Naive thymus-derived CD4-positive, alpha-beta T cell (primary cell): ENCODE measurements at regions not wholly inside any gene's neighbourhood (a gene's known extent, or its start where the extent isn't known, plus 50 kb on each side); places are given as distances from the start of the nearest gene placed in this dataset.
"Not testable (repeated sequence)": the region's sequence is repeated elsewhere in the genome, so short reads cannot be mapped to it uniquely, and the experiment has no call there.

ENCODE experiments used
- ATAC-seq: fragments of 150-1000 bp; cut with Tn5 transposase; 2 replicates; pipeline ENCODE4 v1.10.0; 2021; ENCODE audit warnings: mild to moderate bottlenecking, moderate library complexity
- CTCF ChIA-PET: fragments of 350-600 bp; sonication (Branson Sonifier 250); formaldehyde crosslinking; loops from one replicate; lab custom pipeline; 2021; ENCODE audit warnings: antibody characterized with exemption; lab: Charles Lee
- POLR2A ChIA-PET: fragments of 350-600 bp; sonication (Branson Sonifier 250); formaldehyde crosslinking; loops from one replicate; lab custom pipeline; 2021; ENCODE audit warnings: antibody characterized with exemption, inconsistent platforms; lab: Charles Lee
- DNase-seq, 9 donors: peaks; one replicate each; pipeline versions ENCODE4 v3.0.0 to v3.0.0-alpha.2; 2020 to 2022; ENCODE audit warnings: mixed read lengths in 1 of 9
- H3K27ac ChIP-seq: one replicate; pipeline ENCODE4 v1.7.0; 2013; ENCODE audit warnings: mild to moderate bottlenecking, low read depth, low read length, moderate library complexity
- H3K27me3 ChIP-seq, 2 donors: one replicate each; pipeline ENCODE4 v1.7.0; 2013; ENCODE audit warnings: low read length in 2 of 2, mild to moderate bottlenecking in 2 of 2, moderate library complexity in 2 of 2; ENCODE audit not compliant: control insufficient read depth in 2 of 2, insufficient read depth in 2 of 2
- H3K36me3 ChIP-seq, 3 experiments: 1 replicate in 2 of 3; 2 replicates in 1 of 3; pipeline ENCODE4 v1.7.0; 2013; ENCODE audit warnings: low read length in 3 of 3, mild to moderate bottlenecking in 3 of 3, moderate library complexity in 1 of 3; ENCODE audit not compliant: insufficient read depth in 3 of 3, control insufficient read depth in 2 of 3
- H3K4me1 ChIP-seq, 2 donors: one replicate each; pipeline ENCODE4 v1.7.0; 2013; ENCODE audit warnings: low read length in 2 of 2, mild to moderate bottlenecking in 2 of 2, moderate library complexity in 1 of 2; ENCODE audit not compliant: control insufficient read depth in 2 of 2, insufficient read depth in 2 of 2
- H3K4me3 ChIP-seq: 2 replicates; pipeline ENCODE4 v1.7.0; 2013; ENCODE audit warnings: mild to moderate bottlenecking, low read length
- H3K9me3 ChIP-seq, 3 experiments: 1 replicate in 2 of 3; 2 replicates in 1 of 3; pipeline ENCODE4 v1.7.0; 2013; ENCODE audit warnings: low read length in 3 of 3; ENCODE audit not compliant: control insufficient read depth in 2 of 3
- H3K27ac Mint-ChIP-seq, 9 donors: one replicate each; pipeline ENCODE4 v1.8.0; 2020 to 2022; ENCODE audit warnings: mixed read lengths in 9 of 9, mild to moderate bottlenecking in 8 of 9, moderate library complexity in 5 of 9, inconsistent platforms in 2 of 9
- H3K27me3 Mint-ChIP-seq, 5 donors: one replicate each; pipeline ENCODE4 v1.8.0; 2021 to 2022; ENCODE audit warnings: mixed read lengths in 5 of 5, mild to moderate bottlenecking in 1 of 5
- H3K36me3 Mint-ChIP-seq, 5 donors: one replicate each; pipeline ENCODE4 v1.8.0; 2020 to 2022; ENCODE audit warnings: mixed read lengths in 5 of 5, mild to moderate bottlenecking in 3 of 5, inconsistent platforms in 1 of 5
- H3K4me1 Mint-ChIP-seq, 7 donors: one replicate each; pipeline ENCODE4 v1.8.0; 2020 to 2022; ENCODE audit warnings: mixed read lengths in 7 of 7, mild to moderate bottlenecking in 3 of 7, inconsistent platforms in 1 of 7
- H3K4me3 Mint-ChIP-seq, 10 donors: one replicate each; pipeline ENCODE4 v1.8.0; 2020 to 2022; ENCODE audit warnings: mild to moderate bottlenecking in 10 of 10, mixed read lengths in 10 of 10, moderate library complexity in 6 of 10, inconsistent platforms in 2 of 10
- H3K9me3 Mint-ChIP-seq, 11 donors: one replicate each; pipeline ENCODE4 v1.8.0; 2020 to 2022; ENCODE audit warnings: mixed read lengths in 11 of 11, mild to moderate bottlenecking in 4 of 11, inconsistent platforms in 1 of 11, moderate library complexity in 1 of 11
- intact Hi-C, 2 donors: fragments of 100-400 bp; cut with micrococcal nuclease; formaldehyde crosslinking; loops; one replicate each; pipeline ENCODE4 v1.15.1; 2023

DNA sequence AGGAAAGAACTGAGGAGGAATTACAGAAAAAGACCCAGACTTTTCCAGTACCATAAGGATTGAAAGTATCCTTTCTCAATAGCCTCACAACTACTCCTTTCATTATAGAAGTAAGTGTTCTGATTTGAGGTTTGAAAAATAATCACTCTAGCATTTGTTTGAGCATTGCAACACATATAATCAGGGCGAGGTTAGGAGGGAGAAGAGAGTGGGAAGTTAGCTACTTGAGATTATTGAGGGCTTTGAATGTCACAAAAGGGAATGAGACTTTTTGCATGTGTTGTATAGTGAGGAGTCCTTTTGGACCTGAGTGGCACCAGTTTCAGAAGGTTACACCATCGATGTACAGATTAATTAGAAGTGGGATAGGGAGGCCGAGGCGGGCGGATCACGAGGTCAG is 65.2 kb upstream of the TNIK start:
- Mint-ChIP-seq H3K4me3 (no peak overlapping the region), H3K4me1 (peaks cover 0 to 4% (median 0%) of the 10 kb centered on the region in 7 donors)

DNA sequence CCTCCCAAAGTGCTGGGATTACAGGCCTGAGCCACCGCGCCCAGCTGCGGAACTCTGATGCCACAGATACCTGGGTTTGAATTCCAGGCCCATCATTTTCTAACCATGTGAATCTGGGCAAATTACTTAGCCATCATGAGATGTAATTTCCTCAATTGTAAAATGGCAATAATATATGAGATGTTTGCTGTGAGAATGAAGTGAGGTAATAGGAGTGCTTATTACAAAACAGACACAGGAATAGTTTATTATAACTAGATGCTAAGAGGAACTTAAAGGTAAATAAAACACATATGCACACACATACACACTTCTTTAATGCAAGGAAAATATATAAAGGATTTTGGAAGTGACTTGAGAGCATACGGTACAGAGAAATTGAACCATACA is 64.7 kb upstream of the TNIK start:
- Mint-ChIP-seq H3K27me3 (no peaks in the 10 kb centered on the region), H3K9me3 (peaks cover 0 to 6% (median 2%) of the 10 kb centered on the region in 11 donors), H3K4me1 (peaks cover 0 to 4% (median 0%) of the 10 kb centered on the region in 7 donors), H3K4me3 (no peak overlapping the region), H3K36me3 (peaks cover 0 to 2% (median 0%) of the 10 kb centered on the region in 5 donors), H3K27ac (no peak overlapping the region)
- Histone ChIP-seq H3K9me3 (no peaks in the 10 kb centered on the region), H3K27ac (no peak overlapping the region), H3K27me3 (no peaks in the 10 kb centered on the region), H3K4me1 (no peaks in the 10 kb centered on the region), H3K36me3 (no peaks in the 10 kb centered on the region), H3K4me3 (no peak overlapping the region)
- ChIA-PET POLR2A (no interaction called here), CTCF (no interaction called here)
- intact Hi-C loops: no loop called here
- no peak for DNase-seq
- ATAC-seq: no peak

More for the DNA sequence above, 65.2 kb upstream of the TNIK start:
- no peak for DNase-seq
- no peak overlapping the region for H3K27ac Mint-ChIP-seq
- Histone ChIP-seq H3K27me3 (no peaks in the 10 kb centered on the region), H3K9me3 (no peaks in the 10 kb centered on the region), H3K4me3 (no peak overlapping the region), H3K27ac (no peak overlapping the region), H3K4me1 (no peaks in the 10 kb centered on the region), H3K36me3 (no peaks in the 10 kb centered on the region)
- ChIA-PET POLR2A (no interaction called here), CTCF (no interaction called here)
- peaks cover 0 to 2% (median 0%) of the 10 kb centered on the region in 5 donors for H3K36me3 Mint-ChIP-seq
- intact Hi-C loops: no loop called here
- no peak for ATAC-seq
- H3K27me3 Mint-ChIP-seq: no peaks in the 10 kb centered on the region
- peaks cover 0 to 6% (median 2%) of the 10 kb centered on the region in 11 donors for H3K9me3 Mint-ChIP-seq

DNA sequence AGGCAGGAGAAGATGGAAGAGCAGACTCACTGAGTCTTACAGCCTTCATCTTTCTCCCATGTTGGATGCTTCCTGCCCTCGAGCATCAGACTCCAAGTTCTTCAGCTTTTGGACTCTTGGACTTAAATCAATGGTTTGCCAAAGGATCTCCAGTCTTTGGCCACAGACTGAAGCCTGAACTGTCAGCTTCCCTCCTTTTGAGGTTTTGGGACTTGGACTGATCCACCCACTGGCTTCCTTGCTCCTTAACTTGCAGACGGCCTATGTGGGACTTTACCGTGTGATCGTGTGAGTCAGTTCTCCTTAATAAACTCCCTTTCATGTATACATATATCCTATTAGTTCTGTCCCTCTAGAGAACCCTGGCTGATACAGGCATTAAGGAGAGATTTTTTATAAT is 62.4 kb upstream of the TNIK start:
- peaks cover 0 to 7% (median 2%) of the 10 kb centered on the region in 11 donors for H3K9me3 Mint-ChIP-seq
- H3K27me3 Mint-ChIP-seq: peaks cover 0 to 7% (median 0%) of the 10 kb centered on the region in 5 donors
- intact Hi-C loops: no loop called here
- DNase-seq: no peak
- Histone ChIP-seq H3K9me3 (no peaks in the 10 kb centered on the region), H3K4me3 (no peak overlapping the region), H3K27ac (no peak overlapping the region), H3K27me3 (no peaks in the 10 kb centered on the region), H3K4me1 (no peaks in the 10 kb centered on the region), H3K36me3 (no peaks in the 10 kb centered on the region)
- peaks cover 0 to 2% (median 0%) of the 10 kb centered on the region in 5 donors for H3K36me3 Mint-ChIP-seq
- no peak overlapping the region for H3K4me3 Mint-ChIP-seq
- ATAC-seq: no peak
- POLR2A ChIA-PET: no interaction called here
- H3K27ac Mint-ChIP-seq: no peak overlapping the region
- peaks cover 0 to 4% (median 0%) of the 10 kb centered on the region in 7 donors for H3K4me1 Mint-ChIP-seq
- CTCF ChIA-PET: no interaction called here

DNA sequence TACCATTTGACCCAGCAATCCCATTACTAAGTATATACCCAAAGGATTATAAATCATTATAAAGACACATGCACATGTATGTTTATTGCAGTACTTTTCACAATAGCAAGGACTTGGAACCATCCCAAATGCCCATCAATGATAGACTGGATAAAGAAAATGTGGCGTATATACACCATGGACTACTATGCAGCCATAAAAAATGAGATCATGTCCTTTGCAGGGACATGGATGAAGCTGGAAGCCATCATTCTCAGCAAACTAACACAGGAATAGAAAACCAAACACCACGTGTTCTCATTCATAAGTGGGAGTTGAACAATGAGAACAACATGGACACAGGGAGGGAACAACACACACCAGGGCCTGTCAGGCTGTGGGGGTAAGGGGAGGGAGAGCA is 59.2 kb upstream of the TNIK start:
- H3K27ac ChIP-seq, POLR2A ChIA-PET, H3K9me3 ChIP-seq, H3K27ac Mint-ChIP-seq, H3K36me3 Mint-ChIP-seq, H3K4me1 Mint-ChIP-seq, CTCF ChIA-PET, DNase-seq, H3K27me3 ChIP-seq, H3K4me3 Mint-ChIP-seq, H3K36me3 ChIP-seq, H3K4me3 ChIP-seq, intact Hi-C loops, ATAC-seq, H3K9me3 Mint-ChIP-seq, H3K4me1 ChIP-seq: not testable (repeated sequence)
- H3K27me3 Mint-ChIP-seq: peaks cover 0 to 26% (median 0%) of the 10 kb centered on the region in 5 donors

DNA sequence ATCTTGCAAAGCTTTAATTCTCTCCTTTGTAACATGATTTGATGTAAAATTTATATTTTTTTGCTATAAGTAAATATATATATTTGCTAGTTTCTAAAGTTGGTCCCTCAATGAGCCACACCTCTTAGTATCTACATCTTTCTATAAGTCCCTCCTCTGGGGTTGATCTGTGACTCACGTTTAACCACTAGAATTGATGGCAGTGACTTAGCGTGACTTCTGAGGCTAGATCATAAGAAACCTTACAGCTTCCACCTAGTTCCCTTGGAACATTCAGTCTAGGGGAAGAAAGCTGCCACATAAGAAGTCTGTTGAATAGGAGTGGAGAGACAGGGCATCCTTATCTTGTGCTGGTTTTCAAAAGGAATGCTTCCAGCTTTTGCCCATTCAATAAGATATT is 56.6 kb upstream of the TNIK start:
- Histone ChIP-seq H3K27ac (no peak overlapping the region), H3K4me1 (no peaks in the 10 kb centered on the region), H3K4me3 (no peak overlapping the region), H3K9me3 (no peaks in the 10 kb centered on the region), H3K27me3 (no peaks in the 10 kb centered on the region), H3K36me3 (no peaks in the 10 kb centered on the region)
- ChIA-PET POLR2A (no interaction called here), CTCF (no interaction called here)
- DNase-seq (no peak), ATAC-seq (no peak)
- Mint-ChIP-seq H3K9me3 (peaks cover 0 to 7% (median 0%) of the 10 kb centered on the region in 11 donors), H3K4me1 (peaks cover 0 to 5% (median 0%) of the 10 kb centered on the region in 7 donors), H3K4me3 (no peak overlapping the region), H3K27ac (no peak overlapping the region), H3K27me3 (peaks cover 0 to 28% (median 0%) of the 10 kb centered on the region in 5 donors), H3K36me3 (peaks cover 0 to 3% (median 0%) of the 10 kb centered on the region in 5 donors)
- intact Hi-C loops: no loop called here

DNA sequence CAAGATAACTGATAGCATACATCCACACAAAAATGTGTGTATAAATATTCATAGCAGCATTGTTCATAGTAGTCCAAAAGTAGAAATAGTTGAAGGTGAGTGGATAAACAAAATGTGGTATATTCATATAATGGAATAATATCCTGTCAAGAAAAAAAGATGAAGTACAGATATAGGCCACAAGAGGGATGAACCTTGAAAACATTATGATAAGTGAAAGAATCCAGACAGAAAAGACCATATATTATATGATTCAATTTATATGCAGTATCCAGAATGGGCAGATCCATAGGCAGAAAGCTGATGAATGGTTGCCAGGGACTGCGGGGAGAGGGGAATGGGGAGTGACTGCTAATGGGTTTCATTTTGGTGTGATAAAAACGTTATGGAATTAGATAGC is 54.3 kb upstream of the TNIK start:
- no peak overlapping the region for H3K27ac ChIP-seq
- no peak overlapping the region for H3K4me3 ChIP-seq
- POLR2A ChIA-PET: interaction anchor here (0.8 kb wide), 1 partner anchor 53 kb away, joined by 3 read pairs; no protein-coding TSS in a partner anchor
- intact Hi-C loops: loop anchor here in 1 of 2 donors (2.0 kb wide), 1 partner anchor 52 kb away; no protein-coding TSS in a partner anchor
- DNase-seq (no peak), ATAC-seq (no peak)
- CTCF ChIA-PET: no interaction called here
- H3K36me3 ChIP-seq: no peaks in the 10 kb centered on the region
- H3K4me1 ChIP-seq: no peaks in the 10 kb centered on the region
- H3K4me1 Mint-ChIP-seq: peaks cover 0 to 7% (median 0%) of the 10 kb centered on the region in 7 donors
- no peak overlapping the region for H3K27ac Mint-ChIP-seq
- peaks cover 0 to 28% (median 0%) of the 10 kb centered on the region in 5 donors for H3K27me3 Mint-ChIP-seq
- H3K36me3 Mint-ChIP-seq: peaks cover 0 to 5% (median 0%) of the 10 kb centered on the region in 5 donors
- H3K9me3 Mint-ChIP-seq: peaks cover 0 to 5% (median 0%) of the 10 kb centered on the region in 11 donors
- no peaks in the 10 kb centered on the region for H3K27me3 ChIP-seq
- no peak overlapping the region for H3K4me3 Mint-ChIP-seq
- H3K9me3 ChIP-seq: no peaks in the 10 kb centered on the region

DNA sequence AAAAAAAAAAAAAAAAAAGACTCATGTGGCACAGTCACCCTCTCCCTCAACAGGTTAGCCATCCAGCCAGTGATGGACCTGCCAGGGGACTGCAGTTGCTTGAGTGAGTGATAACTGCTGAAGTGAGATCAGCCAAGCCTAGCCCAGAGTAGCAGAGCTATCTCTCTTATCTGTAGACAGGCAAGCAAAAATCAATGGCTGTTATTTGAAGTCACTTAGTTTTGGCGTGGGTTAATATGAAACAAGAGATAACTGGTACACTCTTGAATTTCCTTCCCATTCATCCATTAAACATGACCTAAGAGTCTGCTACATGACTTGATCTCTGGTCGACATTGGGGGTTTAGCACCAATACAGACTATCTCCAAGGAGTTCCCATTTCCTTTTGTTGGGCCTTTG is 51.2 kb upstream of the TNIK start:
- DNase-seq: no peak
- intact Hi-C loops: no loop called here
- no peak overlapping the region for H3K27ac Mint-ChIP-seq

More for the DNA sequence above, 51.2 kb upstream of the TNIK start:
- peaks cover 0 to 7% (median 0%) of the 10 kb centered on the region in 7 donors for H3K4me1 Mint-ChIP-seq
- Histone ChIP-seq H3K27me3 (no peaks in the 10 kb centered on the region), H3K36me3 (no peaks in the 10 kb centered on the region), H3K4me3 (no peak overlapping the region), H3K27ac (no peak overlapping the region), H3K4me1 (no peaks in the 10 kb centered on the region), H3K9me3 (no peaks in the 10 kb centered on the region)
- H3K27me3 Mint-ChIP-seq: peaks cover 0 to 14% (median 0%) of the 10 kb centered on the region in 5 donors
- H3K4me3 Mint-ChIP-seq: no peak overlapping the region
- no peak for ATAC-seq
- ChIA-PET CTCF (no interaction called here), POLR2A (no interaction called here)
- H3K9me3 Mint-ChIP-seq: peaks cover 0 to 3% (median 0%) of the 10 kb centered on the region in 11 donors
- peaks cover 0 to 5% (median 0%) of the 10 kb centered on the region in 5 donors for H3K36me3 Mint-ChIP-seq
